HFFc6 (cell line): ENCODE measurements at regions not wholly inside any gene's neighbourhood (a gene's known extent, or its start where the extent isn't known, plus 50 kb on each side); places are given as distances from the start of the nearest gene placed in this dataset.

ENCODE experiments used
- DNase-seq: peaks from one replicate; pipeline ENCODE4 v3.0.0-alpha.2; 2018
- H3K27ac Mint-ChIP-seq: 2 replicates; pipeline ENCODE4 v1.8.0; 2020; ENCODE audit warnings: mild to moderate bottlenecking, mixed read lengths
- H3K27me3 Mint-ChIP-seq: 2 replicates; pipeline ENCODE4 v1.8.0; 2021; ENCODE audit warnings: mild to moderate bottlenecking, moderate library complexity, mixed read lengths; ENCODE audit not compliant: insufficient read depth
- H3K36me3 Mint-ChIP-seq: 2 replicates; pipeline ENCODE4 v1.8.0; 2021; ENCODE audit warnings: low read depth, mixed read lengths
- H3K4me1 Mint-ChIP-seq: 2 replicates; pipeline ENCODE4 v1.8.0; 2020; ENCODE audit warnings: low read depth, mixed read lengths
- H3K4me3 Mint-ChIP-seq: 2 replicates; pipeline ENCODE4 v1.8.0; 2020; ENCODE audit warnings: mild to moderate bottlenecking, moderate library complexity, mixed read lengths
- H3K9me3 Mint-ChIP-seq: 2 replicates; pipeline ENCODE4 v1.8.0; 2020; ENCODE audit warnings: mild to moderate bottlenecking, mixed read lengths
- CTCF ChIP-seq: fragments of 200-600 bp; sonication (generic); IDR thresholded peaks from 2 replicates; pipeline ENCODE4 v1.5.0; 2021; ENCODE audit warnings: antibody characterized with exemption, mild to moderate bottlenecking

DNA sequence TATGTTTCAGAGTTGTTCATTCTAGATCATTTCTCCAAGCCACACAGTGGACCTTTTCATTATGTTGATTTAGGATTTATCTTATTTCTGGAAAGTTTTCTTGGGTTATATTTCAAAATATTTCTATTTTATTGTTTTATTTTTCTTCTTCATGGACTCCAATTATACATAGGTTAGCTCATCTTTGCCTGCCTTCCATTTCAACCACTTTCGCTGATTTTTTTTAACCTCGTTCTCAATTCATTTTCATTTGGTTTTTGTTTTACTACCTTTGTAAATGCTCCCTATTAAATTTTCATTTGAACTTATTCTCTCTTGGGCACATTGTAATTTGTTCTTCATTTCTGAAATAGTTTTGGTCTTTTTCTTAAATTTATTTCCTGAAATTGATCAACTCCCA, 169.0 kb upstream of the PITX1 start:
- H3K27ac Mint-ChIP-seq, result no peak overlapping the region
- H3K27me3 Mint-ChIP-seq, result no peaks in the 10 kb centered on the region
- H3K4me1 Mint-ChIP-seq, result peaks cover 45% of the 10 kb centered on the region
- peaks cover 30% of the 10 kb centered on the region for H3K36me3 Mint-ChIP-seq
- TF ChIP-seq CTCF, result no peak
- H3K4me3 Mint-ChIP-seq, result no peak overlapping the region
- no peak for DNase-seq
- H3K9me3 Mint-ChIP-seq, result peaks cover 30% of the 10 kb centered on the region

- no peaks in the 10 kb centered on the region for H3K27me3 Mint-ChIP-seq
- peaks cover 46% of the 10 kb centered on the region for H3K36me3 Mint-ChIP-seq
- no peak overlapping the region for H3K27ac Mint-ChIP-seq
- H3K9me3 Mint-ChIP-seq, result peaks cover 36% of the 10 kb centered on the region
- H3K4me3 Mint-ChIP-seq, result no peak overlapping the region
- DNase-seq, result no peak
- no peak for TF ChIP-seq CTCF
- H3K4me1 Mint-ChIP-seq, result peaks cover 28% of the 10 kb centered on the region
Observed at GRCh38 chr5:135199919-135200318, 165.9 kb upstream of the PITX1 start.

DNA sequence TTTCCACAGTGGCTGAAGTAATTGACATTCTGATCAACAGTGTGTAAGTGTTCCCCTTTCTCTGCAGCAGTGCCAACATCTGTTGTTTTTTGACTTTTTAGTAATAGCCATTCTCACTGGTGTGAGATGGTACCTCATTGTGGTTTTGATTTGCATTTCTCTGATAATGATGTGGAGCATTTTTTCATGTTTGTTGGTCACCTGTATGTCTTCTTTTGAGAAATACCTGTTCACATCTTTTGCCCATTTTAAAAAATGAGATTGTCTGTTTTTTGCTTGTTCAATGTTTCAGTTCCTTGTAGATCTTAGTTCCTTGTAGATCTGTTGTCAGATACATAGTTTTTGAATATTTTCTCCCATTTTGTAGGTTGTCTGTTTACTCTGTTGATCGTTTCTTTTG, 162.5 kb upstream of the PITX1 start:
- H3K27me3 Mint-ChIP-seq, result no peaks in the 10 kb centered on the region; the same call in 1 of the 2 replicates
- peaks cover 37% of the 10 kb centered on the region for H3K4me1 Mint-ChIP-seq
- peaks cover 25% of the 10 kb centered on the region for H3K36me3 Mint-ChIP-seq
- no peak overlapping the region for H3K27ac Mint-ChIP-seq
- no peak for TF ChIP-seq CTCF
- H3K9me3 Mint-ChIP-seq, result peaks cover 14% of the 10 kb centered on the region; the same call in 1 of the 2 replicates
- no peak overlapping the region for H3K4me3 Mint-ChIP-seq
- DNase-seq, result no peak

- Mint-ChIP-seq H3K4me1 (peaks cover 37% of the 10 kb centered on the region), H3K27me3 (peaks cover 2% of the 10 kb centered on the region; the same call in 1 of the 2 replicates), H3K36me3 (peaks cover 25% of the 10 kb centered on the region), H3K4me3 (peak overlapping the region; percentile 21), H3K9me3 (peaks cover 14% of the 10 kb centered on the region; the same call in 1 of the 2 replicates), H3K27ac (peak overlapping the region; percentile 81)
- no peak for DNase-seq
- no peak for TF ChIP-seq CTCF
Observed at GRCh38 chr5:135195270-135195608, 161.2 kb upstream of the PITX1 start.

- H3K4me1 Mint-ChIP-seq, result peaks cover 37% of the 10 kb centered on the region
- no peak for TF ChIP-seq CTCF
- H3K36me3 Mint-ChIP-seq, result peaks cover 25% of the 10 kb centered on the region
- peak overlapping the region; percentile 21 for H3K4me3 Mint-ChIP-seq
- peaks cover 14% of the 10 kb centered on the region; the same call in 1 of the 2 replicates for H3K9me3 Mint-ChIP-seq
- DNase-seq, result peak; percentile 31
- peaks cover 2% of the 10 kb centered on the region; the same call in 1 of the 2 replicates for H3K27me3 Mint-ChIP-seq
- H3K27ac Mint-ChIP-seq, result peak overlapping the region; percentile 81
Observed at GRCh38 chr5:135194573-135195269, 160.7 kb upstream of the PITX1 start.
